ENCODE measurements at regions not wholly inside any gene's neighbourhood (a gene's known extent, or its start where the extent isn't known, plus 50 kb on each side); places are given as distances from the start of the nearest gene placed in this dataset.

- Histone ChIP-seq H3K27ac (ENCODE audit: low read depth, low read length) (no peak overlapping the region), H3K36me3 (ENCODE audit: control insufficient read depth, insufficient read depth, low read length) (no peaks in the 10 kb centered on the region)
Measured at GRCh38 chr5:118726891-118727290, 261.5 kb downstream of the DTWD2 start.

GRCh38 chr5:118723021-118723338 is 265.4 kb downstream of the DTWD2 start:
- no peaks in the 10 kb centered on the region for H3K36me3 ChIP-seq (ENCODE audit: control insufficient read depth, insufficient read depth, low read length)
- H3K4me3 ChIP-seq (ENCODE audit: low read depth, low read length): no peak overlapping the region
- H3K27ac ChIP-seq (ENCODE audit: low read depth, low read length): no peak overlapping the region
- H3K9me3 ChIP-seq (ENCODE audit: control insufficient read depth, insufficient read depth, low read depth, low read length): no peaks in the 10 kb centered on the region
- H3K27me3 ChIP-seq (ENCODE audit: control insufficient read depth, insufficient read depth, low read length): no peaks in the 10 kb centered on the region
- H3K9ac ChIP-seq (ENCODE audit: low read length): no peak overlapping the region
- peaks cover 3% of the 10 kb centered on the region; the same call in 1 of the 2 replicates for H3K4me1 ChIP-seq (ENCODE audit: control insufficient read depth, insufficient read depth, low read length)

More at GRCh38 chr5:118726891-118727290, 261.5 kb downstream of the DTWD2 start:
- Histone ChIP-seq H3K4me1 (ENCODE audit: control insufficient read depth, insufficient read depth, low read length) (peaks cover 3% of the 10 kb centered on the region; the same call in 1 of the 2 replicates), H3K27me3 (ENCODE audit: control insufficient read depth, insufficient read depth, low read length) (no peaks in the 10 kb centered on the region), H3K9ac (ENCODE audit: low read length) (no peak overlapping the region), H3K9me3 (ENCODE audit: control insufficient read depth, insufficient read depth, low read depth, low read length) (no peaks in the 10 kb centered on the region; the same call in 1 of the 2 replicates), H3K4me3 (ENCODE audit: low read depth, low read length) (no peak overlapping the region)

- H3K4me1 ChIP-seq (ENCODE audit: control insufficient read depth, insufficient read depth, low read length): no peaks in the 10 kb centered on the region
- H3K4me3 ChIP-seq (ENCODE audit: low read depth, low read length): no peak overlapping the region
- no peaks in the 10 kb centered on the region for H3K9me3 ChIP-seq (ENCODE audit: control insufficient read depth, insufficient read depth, low read depth, low read length)
- H3K27me3 ChIP-seq (ENCODE audit: control insufficient read depth, insufficient read depth, low read length): no peaks in the 10 kb centered on the region
- no peaks in the 10 kb centered on the region for H3K36me3 ChIP-seq (ENCODE audit: control insufficient read depth, insufficient read depth, low read length)
- H3K27ac ChIP-seq (ENCODE audit: low read depth, low read length): no peak overlapping the region
- no peak overlapping the region for H3K9ac ChIP-seq (ENCODE audit: low read length)
Measured at GRCh38 chr5:118722122-118723020, 266.0 kb downstream of the DTWD2 start.

- Histone ChIP-seq H3K9me3 (ENCODE audit: control insufficient read depth, insufficient read depth, low read depth, low read length) (no peaks in the 10 kb centered on the region), H3K27ac (ENCODE audit: low read depth, low read length) (no peak overlapping the region), H3K36me3 (ENCODE audit: control insufficient read depth, insufficient read depth, low read length) (no peaks in the 10 kb centered on the region), H3K9ac (ENCODE audit: low read length) (no peak overlapping the region), H3K27me3 (ENCODE audit: control insufficient read depth, insufficient read depth, low read length) (no peaks in the 10 kb centered on the region), H3K4me1 (ENCODE audit: control insufficient read depth, insufficient read depth, low read length) (no peaks in the 10 kb centered on the region), H3K4me3 (ENCODE audit: low read depth, low read length) (no peak overlapping the region)
Measured at GRCh38 chr5:118711727-118712126, 276.6 kb downstream of the DTWD2 start.

GRCh38 chr5:118705959-118706667 is 282.2 kb downstream of the DTWD2 start:
- no peaks in the 10 kb centered on the region for H3K36me3 ChIP-seq (ENCODE audit: control insufficient read depth, insufficient read depth, low read length)
- H3K27me3 ChIP-seq (ENCODE audit: control insufficient read depth, insufficient read depth, low read length): no peaks in the 10 kb centered on the region
- no peaks in the 10 kb centered on the region for H3K4me1 ChIP-seq (ENCODE audit: control insufficient read depth, insufficient read depth, low read length)
- H3K27ac ChIP-seq (ENCODE audit: low read depth, low read length): no peak overlapping the region
- peaks cover 38% of the 10 kb centered on the region for H3K9me3 ChIP-seq (ENCODE audit: control insufficient read depth, insufficient read depth, low read depth, low read length)
- no peak overlapping the region for H3K4me3 ChIP-seq (ENCODE audit: low read depth, low read length)
- no peak overlapping the region for H3K9ac ChIP-seq (ENCODE audit: low read length)

GRCh38 chr5:118703241-118703640 is 285.1 kb downstream of the DTWD2 start:
- Histone ChIP-seq H3K9me3 (ENCODE audit: control insufficient read depth, insufficient read depth, low read depth, low read length) (peaks cover 38% of the 10 kb centered on the region), H3K9ac (ENCODE audit: low read length) (no peak overlapping the region), H3K4me3 (ENCODE audit: low read depth, low read length) (no peak overlapping the region), H3K4me1 (ENCODE audit: control insufficient read depth, insufficient read depth, low read length) (no peaks in the 10 kb centered on the region), H3K27me3 (ENCODE audit: control insufficient read depth, insufficient read depth, low read length) (no peaks in the 10 kb centered on the region), H3K27ac (ENCODE audit: low read depth, low read length) (no peak overlapping the region), H3K36me3 (ENCODE audit: control insufficient read depth, insufficient read depth, low read length) (no peaks in the 10 kb centered on the region)

- H3K4me3 ChIP-seq (ENCODE audit: low read depth, low read length): no peak overlapping the region
- peaks cover 38% of the 10 kb centered on the region for H3K9me3 ChIP-seq (ENCODE audit: control insufficient read depth, insufficient read depth, low read depth, low read length)
- H3K9ac ChIP-seq (ENCODE audit: low read length): no peak overlapping the region
- no peaks in the 10 kb centered on the region for H3K36me3 ChIP-seq (ENCODE audit: control insufficient read depth, insufficient read depth, low read length)
- no peak overlapping the region for H3K27ac ChIP-seq (ENCODE audit: low read depth, low read length)
- no peaks in the 10 kb centered on the region for H3K4me1 ChIP-seq (ENCODE audit: control insufficient read depth, insufficient read depth, low read length)
- no peaks in the 10 kb centered on the region for H3K27me3 ChIP-seq (ENCODE audit: control insufficient read depth, insufficient read depth, low read length)
Measured at GRCh38 chr5:118701791-118702190, 286.6 kb downstream of the DTWD2 start.

GRCh38 chr5:118700510-118700909 is 287.8 kb downstream of the DTWD2 start:
- no peak overlapping the region for H3K27ac ChIP-seq (ENCODE audit: low read depth, low read length)
- H3K9me3 ChIP-seq (ENCODE audit: control insufficient read depth, insufficient read depth, low read depth, low read length): peaks cover 38% of the 10 kb centered on the region
- H3K9ac ChIP-seq (ENCODE audit: low read length): no peak overlapping the region
- no peaks in the 10 kb centered on the region for H3K27me3 ChIP-seq (ENCODE audit: control insufficient read depth, insufficient read depth, low read length)
- no peak overlapping the region for H3K4me3 ChIP-seq (ENCODE audit: low read depth, low read length)
- no peaks in the 10 kb centered on the region for H3K4me1 ChIP-seq (ENCODE audit: control insufficient read depth, insufficient read depth, low read length)
- H3K36me3 ChIP-seq (ENCODE audit: control insufficient read depth, insufficient read depth, low read length): no peaks in the 10 kb centered on the region

- Histone ChIP-seq H3K27me3 (ENCODE audit: control insufficient read depth, insufficient read depth, low read length) (no peaks in the 10 kb centered on the region), H3K9ac (ENCODE audit: low read length) (no peak overlapping the region), H3K9me3 (ENCODE audit: control insufficient read depth, insufficient read depth, low read depth, low read length) (peaks cover 23% of the 10 kb centered on the region), H3K36me3 (ENCODE audit: control insufficient read depth, insufficient read depth, low read length) (no peaks in the 10 kb centered on the region), H3K27ac (ENCODE audit: low read depth, low read length) (no peak overlapping the region), H3K4me1 (ENCODE audit: control insufficient read depth, insufficient read depth, low read length) (no peaks in the 10 kb centered on the region), H3K4me3 (ENCODE audit: low read depth, low read length) (no peak overlapping the region)
Measured at GRCh38 chr5:118698774-118699173, 289.6 kb downstream of the DTWD2 start.

GRCh38 chr5:118696076-118696475 is 292.3 kb downstream of the DTWD2 start:
- Histone ChIP-seq H3K4me1 (ENCODE audit: control insufficient read depth, insufficient read depth, low read length) (no peaks in the 10 kb centered on the region), H3K9ac (ENCODE audit: low read length) (no peak overlapping the region), H3K9me3 (ENCODE audit: control insufficient read depth, insufficient read depth, low read depth, low read length) (no peaks in the 10 kb centered on the region)

GRCh38 chr5:118692811-118693342 is 295.5 kb downstream of the DTWD2 start:
- no peaks in the 10 kb centered on the region for H3K9me3 ChIP-seq (ENCODE audit: control insufficient read depth, insufficient read depth, low read depth, low read length)
- no peaks in the 10 kb centered on the region for H3K4me1 ChIP-seq (ENCODE audit: control insufficient read depth, insufficient read depth, low read length)
- H3K9ac ChIP-seq (ENCODE audit: low read length): no peak overlapping the region
- no peak overlapping the region for H3K27ac ChIP-seq (ENCODE audit: low read depth, low read length)
- H3K27me3 ChIP-seq (ENCODE audit: control insufficient read depth, insufficient read depth, low read length): no peaks in the 10 kb centered on the region
- no peak overlapping the region for H3K4me3 ChIP-seq (ENCODE audit: low read depth, low read length)
- H3K36me3 ChIP-seq (ENCODE audit: control insufficient read depth, insufficient read depth, low read length): no peaks in the 10 kb centered on the region

More at GRCh38 chr5:118696076-118696475, 292.3 kb downstream of the DTWD2 start:
- no peak overlapping the region for H3K4me3 ChIP-seq (ENCODE audit: low read depth, low read length)
- no peaks in the 10 kb centered on the region for H3K27me3 ChIP-seq (ENCODE audit: control insufficient read depth, insufficient read depth, low read length)
- H3K36me3 ChIP-seq (ENCODE audit: control insufficient read depth, insufficient read depth, low read length): no peaks in the 10 kb centered on the region
- no peak overlapping the region for H3K27ac ChIP-seq (ENCODE audit: low read depth, low read length)
